ENCODE measurements at regions not wholly inside any gene's neighbourhood (a gene's known extent, or its start where the extent isn't known, plus 50 kb on each side); places are given as distances from the start of the nearest gene placed in this dataset.

GRCh38 chr22:33971561-33971961 is 51.3 kb upstream of the LARGE1 start:
- H3K36me3 ChIP-seq (ENCODE audit: control insufficient read depth in 2 of 2, extremely low read depth in 1 of 2, insufficient read depth in 2 of 2, low read length in 2 of 2) = no peaks in the 10 kb centered on the region
- DNase-seq (ENCODE audit: low read depth, low spot score) (no peak), FAIRE-seq (no peak)
- intact Hi-C loops (cut with micrococcal nuclease) = no loop called here
- peaks cover 2% of the 10 kb centered on the region for H3K9me3 ChIP-seq (replicated peaks; ENCODE audit: control insufficient read depth, insufficient read depth, low read length)
- ChIA-PET CTCF (no interaction called here), POLR2A (no interaction called here)
- no peaks in the 10 kb centered on the region for H3K79me2 ChIP-seq (ENCODE audit: control insufficient read depth, insufficient read depth, low read length)
- dilution Hi-C loops (cut with MboI; ENCODE audit: extremely low pct_ligation_motif_present, low sequenced_read_pairs) = no loop called here
- no TSS peak for BruUV-seq (replicated peaks)
- H3K4me2 ChIP-seq (ENCODE audit: insufficient read depth, low read length) = no peak overlapping the region
- H3K4me3 ChIP-seq (replicated peaks in 1 of 3; ENCODE audit: insufficient read depth in 1 of 3, low read depth in 1 of 3, low read length in 3 of 3) = no peak overlapping the region
- no peak overlapping the region for H3K27ac ChIP-seq (ENCODE audit: insufficient read depth, low read depth, low read length)
- no peaks in the 10 kb centered on the region for H4K20me1 ChIP-seq (replicated peaks; ENCODE audit: control insufficient read depth, extremely low read depth, insufficient read depth, low read length)
- TF ChIP-seq MYC (IDR thresholded peaks at IDR 0.05; ENCODE audit: low read depth, low read length) (no peak), POLR2A (IDR thresholded peaks at IDR 0.05; ENCODE audit: low read depth, low read length) (no peak), EZH2 (IDR thresholded peaks at IDR 0.05; ENCODE audit: borderline replicate concordance, low read depth, low read length, severe bottlenecking) (no peak), FOS (IDR thresholded peaks at IDR 0.05; ENCODE audit: borderline replicate concordance, insufficient read depth, low read length) (no peak), CTCF (IDR thresholded peaks at IDR 0.05; ENCODE audit: extremely low read depth in 1 of 2, insufficient read depth in 1 of 2, low read depth in 1 of 2, low read length in 2 of 2) (no peak), MAX (IDR thresholded peaks at IDR 0.05; ENCODE audit: insufficient read depth, insufficient read length) (no peak), JUN (IDR thresholded peaks at IDR 0.05; ENCODE audit: borderline replicate concordance, insufficient read depth, insufficient read length, low read depth) (no peak), POLR2AphosphoS5 (IDR thresholded peaks at IDR 0.05; ENCODE audit: insufficient read depth, low read depth, low read length) (no peak), GATA2 (IDR thresholded peaks at IDR 0.05; ENCODE audit: insufficient read depth, insufficient read length, low read depth, low read length) (no peak)
- H3K4me1 ChIP-seq (ENCODE audit: control insufficient read depth, extremely low read depth, insufficient read depth, low read length) = no peaks in the 10 kb centered on the region
- no peak overlapping the region for H2AFZ ChIP-seq (ENCODE audit: low read depth, low read length)
- no peak overlapping the region for H3K9ac ChIP-seq (replicated peaks; ENCODE audit: extremely low read depth, insufficient read depth, low read length)
- H3K27me3 ChIP-seq (ENCODE audit: control insufficient read depth in 2 of 2, insufficient read depth in 2 of 2, low read length in 2 of 2) = no peaks in the 10 kb centered on the region
- H3K9me1 ChIP-seq (replicated peaks; ENCODE audit: control insufficient read depth, extremely low read depth, insufficient read depth, low read length) = no peaks in the 10 kb centered on the region

All from endothelial cell of umbilical vein (primary cell).